NCI-H748 (cell line): ENCODE measurements at regions not wholly inside any gene's neighbourhood (a gene's known extent, or its start where the extent isn't known, plus 50 kb on each side); places are given as distances from the start of the nearest gene placed in this dataset.
"Not testable (repeated sequence)": the region's sequence is repeated elsewhere in the genome, so short reads cannot be mapped to it uniquely, and the experiment has no call there.

Experiments used
- DNase-seq: peaks from one replicate; lab custom pipeline; 2025; ENCODE audit not compliant: unreplicated experiment; lab: John Stamatoyannopoulos, UW

GRCh38 chr9:33690143-33690933 is 105.0 kb upstream of the PRSS3 start:
- DNase-seq: peak; percentile 99

GRCh38 chr9:33695299-33695698 is 100.1 kb upstream of the PRSS3 start:
- no peak for DNase-seq

DNA sequence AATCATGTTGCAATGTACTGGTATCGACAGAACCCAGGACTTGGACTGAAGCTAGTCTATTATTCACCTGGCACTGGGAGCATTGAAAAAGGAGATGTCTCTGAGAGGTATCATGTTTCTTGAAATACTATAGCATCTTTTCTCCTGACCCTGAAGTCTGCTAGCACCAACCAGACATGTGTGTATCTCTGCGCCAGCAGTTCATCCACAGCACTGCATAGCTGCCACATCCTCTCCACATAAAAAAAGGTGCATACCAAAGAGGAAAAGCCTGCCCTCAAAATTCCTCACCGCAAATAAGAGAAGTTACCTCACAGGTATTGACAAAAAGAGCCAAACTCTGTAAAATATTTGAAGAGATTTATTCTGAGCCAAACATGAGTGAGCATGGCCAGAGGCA is 99.5 kb upstream of the PRSS3 start:
- DNase-seq: no peak

GRCh38 chr9:33697171-33697570 is 98.2 kb upstream of the PRSS3 start:
- DNase-seq: no peak

DNA sequence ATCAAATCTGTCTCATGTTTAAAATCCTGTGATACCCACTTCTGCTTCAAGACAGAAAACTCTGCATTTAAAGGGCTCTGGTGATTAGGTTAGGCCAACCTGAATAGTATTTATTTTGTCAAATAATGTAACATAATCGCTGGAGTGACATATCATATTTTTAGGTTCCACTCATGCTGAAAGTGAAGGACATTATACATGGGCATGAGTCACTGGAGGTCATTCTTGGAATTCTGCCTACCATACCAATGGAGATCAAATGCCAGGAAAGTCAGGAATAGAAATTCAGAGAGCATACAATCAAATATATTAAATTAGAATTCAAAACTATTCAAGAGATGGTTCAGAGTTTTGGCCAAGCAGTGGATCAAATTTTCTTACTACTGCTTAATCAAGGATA is 97.1 kb upstream of the PRSS3 start:
- DNase-seq: no peak

DNA sequence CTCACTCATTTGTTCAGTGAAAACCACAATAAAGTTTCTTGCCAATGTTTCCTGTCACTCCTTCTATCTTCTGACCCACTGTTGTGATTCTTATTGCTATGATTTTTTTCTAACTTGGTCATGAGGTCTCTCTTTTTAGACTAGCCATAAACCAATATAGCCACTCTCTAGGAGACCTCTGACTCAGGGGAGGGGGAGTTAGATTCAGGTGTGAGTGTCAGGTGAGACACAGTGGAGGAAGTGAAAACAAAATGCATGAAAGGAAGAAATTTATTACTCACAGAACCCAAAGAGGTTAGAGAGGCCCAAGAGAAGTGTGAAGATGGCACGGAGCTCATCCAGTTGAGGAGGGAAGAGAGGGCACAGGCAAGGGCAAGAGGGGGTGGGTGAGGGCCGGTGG is 94.4 kb upstream of the PRSS3 start:
- not testable (repeated sequence) for DNase-seq

DNA sequence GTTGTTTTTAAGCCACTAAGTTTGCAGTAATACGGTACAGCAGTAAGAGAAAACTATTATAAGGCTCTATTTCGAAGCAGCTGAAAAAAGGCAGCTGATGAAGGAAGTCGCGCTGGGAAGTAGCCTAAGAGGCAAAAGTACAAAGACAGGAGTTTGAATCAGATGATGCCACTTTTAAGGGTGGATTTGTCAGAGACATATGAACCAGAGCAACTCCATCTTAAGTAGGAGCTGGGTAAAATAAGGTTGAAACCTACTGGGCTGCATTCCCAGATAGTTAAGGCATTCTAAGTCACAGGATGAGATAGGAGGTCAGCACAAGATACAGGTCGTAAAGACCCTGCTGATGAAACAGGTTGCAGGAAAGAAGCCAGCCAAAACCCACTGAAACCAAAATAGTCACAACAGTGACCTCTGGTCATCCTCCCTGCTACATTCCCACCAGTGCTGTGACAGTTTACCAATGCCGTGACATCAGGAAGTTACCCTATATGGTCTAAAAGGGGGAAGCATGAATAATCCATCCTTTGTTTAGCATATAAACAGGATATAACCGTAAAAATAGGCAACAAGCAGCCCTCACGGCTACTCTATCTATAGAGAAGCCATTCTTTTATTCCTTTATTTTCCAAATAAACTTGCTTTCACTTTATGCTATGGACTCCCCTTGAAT is 91.8 kb upstream of the PRSS3 start:
- no peak for DNase-seq

GRCh38 chr9:33705440-33705839 is 89.9 kb upstream of the PRSS3 start:
- DNase-seq: not testable (repeated sequence)

DNA sequence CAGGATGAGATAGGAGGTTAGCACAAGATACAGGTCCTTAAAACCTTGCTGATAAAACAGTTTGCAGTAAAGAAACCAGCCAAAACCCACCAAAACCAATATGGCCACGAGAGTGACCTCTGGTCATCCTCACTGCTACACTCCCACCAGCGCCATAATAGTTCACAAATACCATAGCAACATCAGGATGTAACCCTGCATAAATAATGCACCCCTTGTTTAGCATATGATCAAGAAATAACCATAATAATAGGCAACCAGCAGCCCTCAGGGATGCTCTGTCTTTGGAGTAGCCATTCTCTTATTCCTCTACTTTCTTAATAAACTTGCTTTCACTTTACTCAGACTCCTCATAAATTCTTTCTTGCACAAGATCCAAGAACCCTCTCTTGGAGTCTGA is 86.9 kb upstream of the PRSS3 start:
- no peak for DNase-seq

GRCh38 chr9:33709269-33709668 is 86.1 kb upstream of the PRSS3 start:
- no peak for DNase-seq

DNA sequence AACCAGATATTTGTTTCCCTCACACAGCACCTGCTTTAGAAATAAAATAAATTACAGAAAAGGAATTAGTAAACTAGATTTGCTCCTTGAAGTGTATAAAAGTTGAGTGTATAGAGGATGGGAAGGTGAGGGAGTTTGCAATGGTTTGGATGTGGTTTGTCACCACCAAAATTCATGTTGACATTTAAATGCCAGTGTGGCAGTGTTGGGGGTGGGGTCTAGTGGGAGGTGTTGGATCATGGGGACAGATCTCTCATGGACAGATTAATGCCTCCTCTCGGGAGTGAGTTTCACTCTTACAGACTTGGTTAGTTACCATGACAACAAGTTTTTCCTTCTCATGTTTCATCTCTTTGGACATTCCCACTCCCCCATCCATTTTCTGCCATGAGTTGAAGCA is 83.9 kb upstream of the PRSS3 start:
- DNase-seq: peak; percentile 65

GRCh38 chr9:33714989-33715388 is 80.4 kb upstream of the PRSS3 start:
- peak; percentile 77 for DNase-seq

GRCh38 chr9:33718987-33719386 is 76.4 kb upstream of the PRSS3 start:
- no peak for DNase-seq

DNA sequence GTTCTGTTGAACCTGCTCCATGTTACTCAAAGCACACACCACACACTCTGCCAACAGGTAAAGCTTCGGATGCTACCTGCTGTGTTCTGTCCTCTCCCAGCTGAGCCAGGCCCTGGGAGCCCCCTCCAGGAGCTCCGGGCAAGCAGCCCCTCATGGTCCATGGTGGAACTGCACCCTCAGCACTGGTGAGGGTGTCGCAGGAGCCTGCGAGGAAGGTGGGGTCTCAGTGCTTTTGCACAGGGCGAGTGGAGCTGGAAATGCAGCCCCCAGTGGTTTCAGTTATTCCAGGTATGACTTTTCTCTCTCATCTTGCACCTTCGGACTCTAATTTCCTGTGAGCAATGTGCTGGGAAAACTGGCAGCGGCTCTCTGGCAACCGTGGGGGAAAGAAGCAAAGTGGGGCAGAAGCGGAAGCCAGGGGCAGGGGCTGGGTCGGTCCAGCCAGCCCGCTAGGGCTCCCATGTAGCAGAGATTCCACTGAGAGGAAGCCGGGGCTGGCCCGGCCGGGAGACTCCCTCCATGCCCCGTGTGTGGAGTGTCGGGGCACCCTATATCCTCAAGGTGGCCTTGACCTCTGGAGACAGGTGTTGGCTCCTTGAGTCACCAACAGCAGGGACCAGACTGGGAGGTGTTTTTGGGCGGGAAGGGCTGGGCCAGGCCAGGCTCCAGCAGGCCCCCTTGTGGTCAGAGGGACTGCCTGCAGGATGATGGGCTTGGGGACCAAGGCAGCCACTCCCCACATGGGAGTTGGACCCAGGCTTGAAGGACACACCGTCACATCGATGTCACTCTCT is 75.6 kb upstream of the PRSS3 start:
- DNase-seq: peak; percentile 93

DNA sequence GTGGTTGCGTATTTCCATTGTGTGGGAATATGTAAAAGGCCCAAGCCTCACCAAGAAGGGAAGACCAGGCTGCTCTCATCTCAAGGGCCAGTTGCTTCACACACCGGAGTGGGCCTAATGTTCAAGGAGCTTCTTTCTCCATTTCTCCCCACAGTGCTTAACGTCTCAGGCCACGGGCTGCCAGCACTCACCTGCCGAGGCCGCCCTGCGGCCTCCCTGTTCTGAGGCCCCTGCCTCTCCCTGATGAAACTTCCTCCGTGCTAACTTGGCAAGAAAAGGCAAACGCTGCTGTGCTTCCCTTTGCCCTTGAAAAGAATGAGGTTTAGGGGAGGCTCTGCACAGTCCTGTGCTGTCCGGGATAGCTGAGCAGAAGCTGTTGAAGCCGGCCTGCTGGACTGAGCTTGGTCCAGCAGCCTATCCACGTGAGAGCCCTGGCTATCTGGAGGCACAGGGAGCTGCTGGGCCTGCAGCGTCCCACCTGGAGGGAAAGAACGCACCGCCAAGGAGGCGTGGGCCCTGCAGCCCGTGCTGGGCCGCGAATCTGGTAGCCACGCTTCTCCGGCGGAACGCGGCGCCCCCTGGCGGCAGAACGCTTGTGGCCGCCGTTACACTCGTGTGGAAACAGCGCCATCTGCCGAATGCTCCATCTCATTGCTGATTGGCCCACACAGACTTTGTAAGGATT is 73.5 kb upstream of the PRSS3 start:
- DNase-seq: peak; percentile 90

DNA sequence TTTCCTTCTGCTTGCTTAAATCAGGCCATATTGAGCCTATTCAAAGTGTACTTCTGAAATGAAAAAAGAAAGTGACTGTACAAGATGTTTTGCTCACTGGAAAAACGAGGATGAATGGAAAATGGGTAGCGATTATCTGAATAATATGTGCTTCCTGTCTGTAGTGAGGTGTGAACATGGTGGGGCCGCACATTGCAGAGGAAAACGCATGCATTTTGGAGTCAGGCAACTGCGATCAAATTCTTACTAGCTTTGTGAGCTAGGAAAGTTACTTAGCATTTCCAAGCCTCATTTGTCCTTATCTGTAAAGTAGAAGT is 73.0 kb upstream of the PRSS3 start:
- DNase-seq: no peak

GRCh38 chr9:33728613-33729012 is 66.7 kb upstream of the PRSS3 start:
- no peak for DNase-seq

GRCh38 chr9:33731142-33731541 is 64.2 kb upstream of the PRSS3 start:
- no peak for DNase-seq

DNA sequence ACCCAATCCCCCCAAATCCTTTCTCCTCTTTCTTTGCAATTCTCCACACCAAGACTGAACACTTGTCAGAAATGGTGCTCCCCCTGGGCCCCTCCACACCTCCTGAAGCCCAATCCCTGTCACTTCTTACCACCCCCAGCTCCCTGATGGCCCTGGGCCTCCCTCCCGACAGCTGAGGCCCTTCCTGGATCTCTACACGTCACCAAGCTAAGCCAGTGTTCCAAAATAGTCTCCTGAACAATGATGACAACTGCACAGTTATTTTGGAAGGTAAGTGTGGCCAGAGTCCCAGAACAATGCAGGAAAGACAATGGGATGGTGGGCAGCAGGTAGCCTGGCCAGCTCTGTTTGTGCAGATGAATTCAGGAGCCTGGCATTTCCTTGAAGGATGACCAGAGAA is 63.7 kb upstream of the PRSS3 start:
- DNase-seq: no peak

- not testable (repeated sequence) for DNase-seq
Measured at GRCh38 chr9:33734247-33734940, 61.0 kb upstream of the PRSS3 start.
